Left lung (tissue), 4 donors: ENCODE measurements at regions not wholly inside any gene's neighbourhood (a gene's known extent, or its start where the extent isn't known, plus 50 kb on each side); places are given as distances from the start of the nearest gene placed in this dataset.
"Not testable (repeated sequence)": the region's sequence is repeated elsewhere in the genome, so short reads cannot be mapped to it uniquely, and the experiment has no call there.

Experiments used
- ATAC-seq: fragments of 200-7000 bp; cut with Tn5 transposase; one replicate; pipeline ENCODE4 v1.9.1; 2020; ENCODE audit warnings: moderate library complexity
- DNase-seq, 4 donors: peaks; one replicate each; pipeline ENCODE4 v3.0.0-alpha.2; 2013 to 2020
- H3K27ac ChIP-seq, 2 donors: fragments of 200-600 bp; sonication (generic) in 1 of 2; one replicate each; pipeline versions ENCODE4 v1.5.0 to v1.8.0; 2020 to 2021
- H3K27me3 ChIP-seq, 2 donors: fragments of 200-600 bp; sonication (generic) in 1 of 2; one replicate each; pipeline versions ENCODE4 v1.5.0 to v1.8.0; 2020 to 2021
- H3K36me3 ChIP-seq, 2 donors: fragments of 200-600 bp; sonication (generic) in 1 of 2; one replicate each; pipeline versions ENCODE4 v1.5.0 to v1.8.0; 2020 to 2021
- H3K4me1 ChIP-seq, 2 donors: fragments of 200-600 bp; one replicate each; pipeline ENCODE4 v1.8.0; 2021
- H3K4me3 ChIP-seq, 2 donors: fragments of 200-600 bp; sonication (generic) in 1 of 2; one replicate each; pipeline versions ENCODE4 v1.5.0 to v1.8.0; 2020 to 2021; ENCODE audit warnings: mild to moderate bottlenecking in 1 of 2
- H3K9me3 ChIP-seq, 2 donors: fragments of 200-600 bp; sonication (generic) in 1 of 2; one replicate each; pipeline versions ENCODE4 v1.5.0 to v1.8.0; 2020 to 2021
- intact Hi-C, 2 donors: fragments of 100-400 bp; cut with DNase I; formaldehyde crosslinking; loops; one replicate each; pipeline versions ENCODE4 v1.11.2 to v1.14.2; 2022
- TF ChIP-seq, protein P1 (sequence below), 2 donors: fragments of 200-600 bp; sonication (generic) in 1 of 2; IDR thresholded peaks; one replicate each; pipeline versions ENCODE4 v1.5.0 to v1.8.0; 2021; ENCODE audit warnings: antibody characterized with exemption in 2 of 2
- donor health status: DM: no; HTN: yes; CAD: no.
- donor health status: DM: no; HTN: no; CAD: no.

DNA sequence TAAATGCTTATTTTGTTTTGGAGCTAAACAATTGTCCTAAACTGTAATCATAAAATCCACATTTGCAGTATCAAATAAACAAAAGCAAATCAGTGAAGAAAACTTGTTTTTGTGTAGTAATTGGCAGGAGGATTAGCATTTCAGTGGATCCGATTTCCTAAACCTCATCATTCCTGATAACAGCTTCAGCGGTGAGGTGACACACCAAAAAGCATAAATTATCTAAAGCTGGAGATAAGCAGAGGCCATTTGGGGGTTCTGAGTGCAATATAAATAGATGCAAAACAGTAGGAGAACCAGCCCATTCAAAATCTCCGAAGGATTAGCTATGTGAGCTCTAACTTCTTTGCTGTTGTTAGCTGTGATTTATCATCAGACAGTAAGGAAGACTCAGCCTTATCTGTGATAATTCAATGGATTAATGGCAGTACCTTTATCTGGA, 235.8 kb downstream of the EPHA7 start:
- Histone ChIP-seq H3K9me3 (no peaks in the 10 kb centered on the region), H3K27ac (no peak overlapping the region), H3K27me3 (no peaks in the 10 kb centered on the region), H3K4me3 (no peak overlapping the region), H3K36me3 (no peaks in the 10 kb centered on the region), H3K4me1 (no peaks in the 10 kb centered on the region)
- ATAC-seq (no peak), DNase-seq (no peak)
- TF ChIP-seq, protein P1, sequence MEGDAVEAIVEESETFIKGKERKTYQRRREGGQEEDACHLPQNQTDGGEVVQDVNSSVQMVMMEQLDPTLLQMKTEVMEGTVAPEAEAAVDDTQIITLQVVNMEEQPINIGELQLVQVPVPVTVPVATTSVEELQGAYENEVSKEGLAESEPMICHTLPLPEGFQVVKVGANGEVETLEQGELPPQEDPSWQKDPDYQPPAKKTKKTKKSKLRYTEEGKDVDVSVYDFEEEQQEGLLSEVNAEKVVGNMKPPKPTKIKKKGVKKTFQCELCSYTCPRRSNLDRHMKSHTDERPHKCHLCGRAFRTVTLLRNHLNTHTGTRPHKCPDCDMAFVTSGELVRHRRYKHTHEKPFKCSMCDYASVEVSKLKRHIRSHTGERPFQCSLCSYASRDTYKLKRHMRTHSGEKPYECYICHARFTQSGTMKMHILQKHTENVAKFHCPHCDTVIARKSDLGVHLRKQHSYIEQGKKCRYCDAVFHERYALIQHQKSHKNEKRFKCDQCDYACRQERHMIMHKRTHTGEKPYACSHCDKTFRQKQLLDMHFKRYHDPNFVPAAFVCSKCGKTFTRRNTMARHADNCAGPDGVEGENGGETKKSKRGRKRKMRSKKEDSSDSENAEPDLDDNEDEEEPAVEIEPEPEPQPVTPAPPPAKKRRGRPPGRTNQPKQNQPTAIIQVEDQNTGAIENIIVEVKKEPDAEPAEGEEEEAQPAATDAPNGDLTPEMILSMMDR (IDR thresholded peaks at IDR 0.05), result no peak
- intact Hi-C loops, result no loop called here

DNA sequence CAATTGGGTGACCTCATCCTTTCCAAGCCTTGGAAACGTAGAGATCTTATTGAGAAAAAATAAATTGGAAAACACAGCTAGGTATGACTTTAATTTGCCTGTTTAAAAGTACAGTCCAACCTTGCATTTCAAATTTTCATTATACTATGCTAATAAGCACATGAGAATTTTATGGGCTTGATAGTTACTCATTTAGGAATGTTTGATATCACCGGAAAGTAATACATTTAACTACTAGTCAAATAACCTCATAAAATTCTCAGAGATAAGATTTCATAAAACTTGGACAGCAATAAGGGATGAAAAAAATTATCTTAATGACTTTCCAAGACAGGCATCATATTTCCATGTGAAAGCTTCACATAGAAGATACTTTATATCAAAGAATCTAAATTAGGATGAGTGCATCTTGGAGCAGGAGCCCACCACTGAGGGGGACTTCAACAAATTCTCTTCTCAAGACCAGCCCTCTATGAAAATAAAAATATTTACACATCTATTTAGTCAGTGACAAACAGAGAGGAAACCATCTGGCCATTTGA, 236.3 kb downstream of the EPHA7 start:
- Histone ChIP-seq H3K36me3 (no peaks in the 10 kb centered on the region), H3K9me3 (no peaks in the 10 kb centered on the region), H3K27ac (no peak overlapping the region), H3K4me1 (no peaks in the 10 kb centered on the region), H3K27me3 (no peaks in the 10 kb centered on the region), H3K4me3 (no peak overlapping the region)
- no peak for DNase-seq
- ATAC-seq, result no peak
- intact Hi-C loops, result no loop called here
- TF ChIP-seq, protein P1 (IDR thresholded peaks at IDR 0.05), result no peak

DNA sequence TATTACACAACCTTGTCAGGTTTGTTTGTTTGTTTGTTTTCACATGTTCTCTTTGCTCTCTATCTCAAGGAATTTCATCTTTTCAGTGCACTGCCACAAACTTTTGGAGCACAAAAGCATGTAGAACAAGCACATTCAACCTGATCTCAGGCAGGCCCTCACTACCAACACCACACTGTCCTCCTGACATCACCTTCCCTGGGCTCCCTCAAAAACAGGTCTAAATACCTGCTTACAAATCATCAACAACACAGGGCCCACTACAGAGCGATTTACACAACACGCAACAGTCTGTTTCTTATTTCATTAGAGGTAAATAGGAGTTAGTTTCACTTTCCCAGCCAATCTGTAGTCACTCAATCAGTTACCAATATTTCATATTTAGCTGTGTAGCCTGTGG, 241.4 kb downstream of the EPHA7 start:
- TF ChIP-seq, protein P1 (IDR thresholded peaks at IDR 0.05), result no peak
- intact Hi-C loops, result no loop called here
- no peaks in the 10 kb centered on the region for H3K4me1 ChIP-seq
- no peak overlapping the region for H3K4me3 ChIP-seq
- no peak for ATAC-seq
- H3K9me3 ChIP-seq, result no peaks in the 10 kb centered on the region
- DNase-seq, result no peak
- H3K36me3 ChIP-seq, result no peaks in the 10 kb centered on the region
- H3K27me3 ChIP-seq, result no peaks in the 10 kb centered on the region
- no peak overlapping the region for H3K27ac ChIP-seq

DNA sequence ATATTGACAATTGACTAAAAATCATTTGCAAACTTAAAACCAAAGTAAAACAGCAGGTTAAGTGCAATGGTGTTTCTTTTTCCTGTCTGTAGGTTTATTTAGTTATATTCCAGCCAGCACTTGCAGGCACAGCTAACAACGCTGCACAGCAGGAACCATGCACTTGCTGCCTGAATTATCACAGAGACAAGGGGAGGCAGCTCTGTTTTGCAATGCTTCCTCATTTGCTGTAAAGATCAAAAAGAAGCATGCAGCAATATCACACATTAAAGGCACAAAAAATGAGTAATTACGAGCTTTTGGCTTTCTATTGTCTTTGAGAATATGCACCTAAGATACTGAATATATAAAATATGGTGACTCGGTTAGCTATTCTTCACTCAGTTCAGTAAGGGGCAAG, 241.9 kb downstream of the EPHA7 start:
- Histone ChIP-seq H3K4me1 (no peaks in the 10 kb centered on the region), H3K27ac (no peak overlapping the region), H3K27me3 (no peaks in the 10 kb centered on the region), H3K36me3 (no peaks in the 10 kb centered on the region), H3K4me3 (no peak overlapping the region), H3K9me3 (no peaks in the 10 kb centered on the region)
- ATAC-seq (no peak), DNase-seq (no peak)
- intact Hi-C loops, result no loop called here
- TF ChIP-seq, protein P1 (IDR thresholded peaks at IDR 0.05), result no peak

DNA sequence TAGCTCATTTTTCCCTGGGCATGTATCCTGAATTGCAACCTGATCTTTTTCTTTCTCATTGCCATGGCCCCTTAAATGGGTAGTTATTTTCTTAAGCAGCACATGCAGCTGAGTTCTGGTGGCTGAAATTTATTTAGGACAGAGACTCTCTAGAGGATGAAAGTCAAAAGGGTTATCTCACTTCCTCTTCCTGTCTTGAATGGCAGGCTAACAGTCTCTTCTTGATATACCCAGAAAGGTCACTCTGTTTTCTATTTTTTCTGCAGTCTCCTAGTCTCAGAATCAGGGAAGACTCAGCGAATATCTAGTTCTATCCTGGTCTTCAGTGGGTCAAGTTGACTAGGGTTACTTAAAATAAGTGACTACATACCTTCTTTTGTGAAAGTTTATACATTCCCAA, 243.3 kb downstream of the EPHA7 start:
- TF ChIP-seq, protein P1 (IDR thresholded peaks at IDR 0.05), result no peak
- ATAC-seq (no peak), DNase-seq (no peak)
- no peak overlapping the region for H3K4me3 ChIP-seq
- intact Hi-C loops, result no loop called here
- H3K27ac ChIP-seq, result no peak overlapping the region
- H3K27me3 ChIP-seq, result no peaks in the 10 kb centered on the region
- no peaks in the 10 kb centered on the region for H3K36me3 ChIP-seq
- H3K9me3 ChIP-seq, result no peaks in the 10 kb centered on the region
- no peaks in the 10 kb centered on the region for H3K4me1 ChIP-seq

DNA sequence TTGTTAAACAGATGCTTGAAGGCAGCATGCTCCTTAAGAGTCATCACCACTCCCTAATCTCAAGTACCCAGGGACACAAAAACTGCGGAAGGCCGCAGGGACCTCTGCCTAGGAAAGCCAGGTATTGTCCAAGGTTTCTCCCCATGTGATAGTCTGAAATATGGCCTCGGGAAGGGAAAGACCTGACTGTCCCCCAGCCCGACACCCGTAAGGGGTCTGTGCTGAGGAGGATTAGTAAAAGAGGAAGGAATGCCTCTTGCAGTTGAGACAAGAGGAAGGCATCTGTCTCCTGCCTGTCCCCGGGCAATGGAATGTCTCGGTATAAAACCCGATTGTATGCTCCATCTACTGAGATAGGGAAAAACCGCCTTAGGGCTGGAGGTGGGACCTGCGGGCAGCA, 245.8 kb downstream of the EPHA7 start:
- H3K9me3 ChIP-seq, H3K27me3 ChIP-seq, intact Hi-C loops, H3K4me1 ChIP-seq, H3K4me3 ChIP-seq, H3K36me3 ChIP-seq, DNase-seq, ATAC-seq, H3K27ac ChIP-seq: not testable (repeated sequence)
